GM13977 (cell line): ENCODE measurements at regions not wholly inside any gene's neighbourhood (a gene's known extent, or its start where the extent isn't known, plus 50 kb on each side); places are given as distances from the start of the nearest gene placed in this dataset.

Source experiments
- DNase-seq: peaks from one replicate; pipeline ENCODE4 v3.0.0; 2012; ENCODE audit warnings: low spot score
- CTCF ChIP-seq: IDR thresholded peaks from 2 replicates; pipeline ENCODE4 v1.5.1; 2012; ENCODE audit warnings: mild to moderate bottlenecking, control low read depth; ENCODE audit not compliant: insufficient read depth; ENCODE audit errors: extremely low read depth, missing control alignments
- in situ Hi-C: fragments of 300-500 bp; cut with MboI; formaldehyde crosslinking; loops from one replicate; pipeline ENCODE4 v1.12.0; 2022; ENCODE audit warnings: low sequenced_read_pairs, low pct_unique_long_range_greater_than_20kb, mixed read lengths, inconsistent platforms; ENCODE audit not compliant: unreplicated experiment

GRCh38 chr3:74532446-74532845 is 82.0 kb downstream of the CNTN3 start:
- no peak for TF ChIP-seq CTCF
- DNase-seq = no peak
- in situ Hi-C loops = no loop called here

GRCh38 chr3:74531491-74531890 is 83.0 kb downstream of the CNTN3 start:
- TF ChIP-seq CTCF = no peak
- DNase-seq = no peak
- in situ Hi-C loops = no loop called here

- in situ Hi-C loops = no loop called here
- no peak for DNase-seq
- no peak for TF ChIP-seq CTCF
These were observed 85.3 kb downstream of the CNTN3 start for GRCh38 chr3:74529145-74529544.

- no peak for TF ChIP-seq CTCF
- in situ Hi-C loops = no loop called here
- no peak for DNase-seq
These were observed 86.9 kb downstream of the CNTN3 start for GRCh38 chr3:74527566-74527965.

- TF ChIP-seq CTCF = no peak
- in situ Hi-C loops = no loop called here
These were observed 90.6 kb downstream of the CNTN3 start for GRCh38 chr3:74523811-74524210.

GRCh38 chr3:74520895-74521294 is 93.6 kb downstream of the CNTN3 start:
- in situ Hi-C loops = no loop called here
- no peak for DNase-seq
- no peak for TF ChIP-seq CTCF

More at GRCh38 chr3:74523811-74524210, 90.6 kb downstream of the CNTN3 start:
- DNase-seq = no peak

GRCh38 chr3:74518610-74519009 is 95.8 kb downstream of the CNTN3 start:
- in situ Hi-C loops = no loop called here
- DNase-seq = no peak
- no peak for TF ChIP-seq CTCF
